WTC11 (cell line): ENCODE measurements at regions not wholly inside any gene's neighbourhood (a gene's known extent, or its start where the extent isn't known, plus 50 kb on each side); places are given as distances from the start of the nearest gene placed in this dataset.

Source experiments
- ATAC-seq: fragments of 200-7000 bp; cut with Tn5 transposase; 2 replicates; pipeline ENCODE4 v1.10.0; 2021; ENCODE audit warnings: mild to moderate bottlenecking, moderate library complexity
- CTCF ChIA-PET: fragments of 300-600 bp; sonication (Branson Sonifier 250); formaldehyde crosslinking; loops from one replicate; lab custom pipeline; 2021; ENCODE audit warnings: antibody characterized with exemption; lab: Charles Lee
- POLR2A ChIA-PET: fragments of 350-600 bp; sonication (Branson Sonifier 250); formaldehyde crosslinking; loops from one replicate; lab custom pipeline; 2021; ENCODE audit warnings: antibody characterized with exemption; lab: Charles Lee
- DNase-seq: peaks from one replicate; pipeline ENCODE4 v3.0.0; 2021; ENCODE audit warnings: low spot score
- H3K27ac Mint-ChIP-seq: 2 replicates; pipeline ENCODE4 v1.8.0; 2021; ENCODE audit warnings: mixed read lengths
- H3K27me3 Mint-ChIP-seq: 2 replicates; pipeline ENCODE4 v1.8.0; 2021; ENCODE audit warnings: low read depth, mild to moderate bottlenecking, moderate library complexity, mixed read lengths
- H3K36me3 Mint-ChIP-seq: 2 replicates; pipeline ENCODE4 v1.8.0; 2021; ENCODE audit warnings: mixed read lengths
- H3K4me1 Mint-ChIP-seq: 2 replicates; pipeline ENCODE4 v1.8.0; 2022; ENCODE audit warnings: mixed read lengths
- H3K4me3 Mint-ChIP-seq: 2 replicates; pipeline ENCODE4 v1.8.0; 2021; ENCODE audit warnings: mild to moderate bottlenecking, moderate library complexity, mixed read lengths
- H3K9me3 Mint-ChIP-seq: 2 replicates; pipeline ENCODE4 v1.8.0; 2021; ENCODE audit warnings: mixed read lengths
- AFF4 ChIP-seq: sonication (generic); formaldehyde crosslinking; IDR thresholded peaks from 2 replicates; pipeline ENCODE4 v1.8.1; 2023; ENCODE audit warnings: mild to moderate bottlenecking, missing genetic modification reagents, borderline replicate concordance
- CDX4 ChIP-seq: fragments of 250-450 bp; sonication (Bioruptor Pico); IDR thresholded peaks from 2 replicates; pipeline ENCODE4 v1.9.0; 2021; ENCODE audit warnings: moderate library complexity, mild to moderate bottlenecking, inconsistent platforms, borderline replicate concordance
- GABPB1 ChIP-seq: sonication (generic); formaldehyde crosslinking; IDR thresholded peaks from 2 replicates; pipeline ENCODE4 v1.8.1; 2023; ENCODE audit warnings: mild to moderate bottlenecking, missing genetic modification reagents
- HMGXB4 ChIP-seq: sonication (generic); formaldehyde crosslinking; IDR thresholded peaks from 2 replicates; pipeline ENCODE4 v1.8.1; 2023; ENCODE audit warnings: mild to moderate bottlenecking, moderate library complexity, missing genetic modification reagents
- JAZF1 ChIP-seq: fragments of 250-450 bp; sonication (Bioruptor Pico); IDR thresholded peaks from 2 replicates; pipeline ENCODE4 v1.9.0; 2021; ENCODE audit warnings: moderate library complexity, mild to moderate bottlenecking, inconsistent platforms
- KAT7 ChIP-seq: sonication (generic); formaldehyde crosslinking; IDR thresholded peaks from 2 replicates; pipeline ENCODE4 v1.8.1; 2023; ENCODE audit warnings: missing genetic modification reagents, mild to moderate bottlenecking, borderline replicate concordance
- NFATC4 ChIP-seq: fragments of 250-450 bp; sonication (Bioruptor Pico); IDR thresholded peaks from 2 replicates; pipeline ENCODE4 v1.9.0; 2021; ENCODE audit warnings: mild to moderate bottlenecking
- NR2C2 ChIP-seq: sonication (generic); formaldehyde crosslinking; IDR thresholded peaks from 2 replicates; pipeline ENCODE4 v1.8.0; 2022; ENCODE audit warnings: mild to moderate bottlenecking, missing genetic modification reagents
- RORB ChIP-seq: fragments of 250-450 bp; sonication (Bioruptor Pico); IDR thresholded peaks from 2 replicates; pipeline ENCODE4 v1.9.0; 2021; ENCODE audit warnings: mild to moderate bottlenecking
- SMAD3 ChIP-seq: sonication (generic); formaldehyde crosslinking; IDR thresholded peaks from 2 replicates; pipeline ENCODE4 v1.8.0; 2022; ENCODE audit warnings: missing genetic modification reagents, mild to moderate bottlenecking, borderline replicate concordance
- STAT6 ChIP-seq: sonication (generic); formaldehyde crosslinking; conservative IDR thresholded peaks from 2 replicates; pipeline ENCODE4 v1.8.1; 2023; ENCODE audit warnings: mild to moderate bottlenecking, low read depth, missing genetic modification reagents, moderate library complexity
- ZBTB43 ChIP-seq: sonication (generic); formaldehyde crosslinking; IDR thresholded peaks from 2 replicates; pipeline ENCODE4 v1.8.1; 2023; ENCODE audit warnings: mild to moderate bottlenecking, missing genetic modification reagents
- ZNF219 ChIP-seq: sonication (generic); formaldehyde crosslinking; IDR thresholded peaks from 2 replicates; pipeline ENCODE4 v1.8.0; 2023; ENCODE audit warnings: missing genetic modification reagents, mild to moderate bottlenecking, borderline replicate concordance
- ZNF317 ChIP-seq: sonication (generic); formaldehyde crosslinking; IDR thresholded peaks from 2 replicates; pipeline ENCODE4 v1.8.1; 2023; ENCODE audit warnings: low read depth, mild to moderate bottlenecking, moderate library complexity, missing genetic modification reagents, borderline replicate concordance
- ZNF416 ChIP-seq: fragments of 250-450 bp; sonication (Bioruptor Pico); IDR thresholded peaks from 2 replicates; pipeline ENCODE4 v1.9.0; 2021; ENCODE audit warnings: mild to moderate bottlenecking, inconsistent platforms
- ZSCAN18 ChIP-seq: fragments of 250-450 bp; sonication (Bioruptor Pico); IDR thresholded peaks from 2 replicates; pipeline ENCODE4 v2.1.2; 2022; ENCODE audit warnings: mild to moderate bottlenecking, moderate library complexity

- DNase-seq, result no peak
- POLR2A ChIA-PET, result no interaction called here
- TF ChIP-seq ZNF317 (CRISPR knock-in tag) (no peak), RORB (CRISPR knock-in tag) (no peak), SMAD3 (no peak), CDX4 (CRISPR knock-in tag) (no peak), ZBTB43 (CRISPR knock-in tag) (no peak), GABPB1 (CRISPR knock-in tag) (no peak), ZNF416 (CRISPR knock-in tag) (no peak), NFATC4 (CRISPR knock-in tag) (no peak), HMGXB4 (no peak), ZNF219 (CRISPR knock-in tag) (no peak), ZSCAN18 (no peak), AFF4 (CRISPR knock-in tag) (no peak), STAT6 (CRISPR knock-in tag) (no peak), NR2C2 (CRISPR knock-in tag) (no peak), KAT7 (CRISPR knock-in tag) (no peak), JAZF1 (CRISPR knock-in tag) (no peak)
- ATAC-seq, result no peak
- no peaks in the 10 kb centered on the region; the same call in 1 of the 2 replicates for H3K27me3 Mint-ChIP-seq
- H3K36me3 Mint-ChIP-seq, result no peaks in the 10 kb centered on the region
- CTCF ChIA-PET, result no interaction called here
- peaks cover 21% of the 10 kb centered on the region for H3K4me1 Mint-ChIP-seq
- no peaks in the 10 kb centered on the region for H3K9me3 Mint-ChIP-seq
- no peak overlapping the region for H3K27ac Mint-ChIP-seq
- no peak overlapping the region for H3K4me3 Mint-ChIP-seq
Measured at GRCh38 chr4:85372966-85373365, 102.0 kb upstream of the ARHGAP24 start.
